ENCODE measurements at regions not wholly inside any gene's neighbourhood (a gene's known extent, or its start where the extent isn't known, plus 50 kb on each side); places are given as distances from the start of the nearest gene placed in this dataset.

GRCh38 chr12:45587877-45588533, 141.5 kb upstream of the ARID2 start:
- Histone ChIP-seq H3K4me3 (ENCODE audit: low read depth, low read length) (no peak overlapping the region), H3K27me3 (ENCODE audit: control insufficient read depth, insufficient read depth, low read length) (no peaks in the 10 kb centered on the region), H3K36me3 (ENCODE audit: control insufficient read depth, insufficient read depth, low read length) (no peaks in the 10 kb centered on the region)
- peak; percentile 1 for TF ChIP-seq CTCF (IDR thresholded peaks at IDR 0.05; ENCODE audit: insufficient read depth, low read length, severe bottlenecking)
- FAIRE-seq (no peak), DNase-seq (ENCODE audit: low read depth) (peak; percentile 8)

- no peaks in the 10 kb centered on the region for H3K27me3 ChIP-seq (ENCODE audit: control insufficient read depth, insufficient read depth, low read length)
- no peak for TF ChIP-seq CTCF (IDR thresholded peaks at IDR 0.05; ENCODE audit: insufficient read depth, low read length, severe bottlenecking)
- H3K36me3 ChIP-seq (ENCODE audit: control insufficient read depth, insufficient read depth, low read length): no peaks in the 10 kb centered on the region
- H3K4me3 ChIP-seq (ENCODE audit: low read depth, low read length): no peak overlapping the region
- DNase-seq (ENCODE audit: low read depth) (no peak), FAIRE-seq (no peak)
Observed at GRCh38 chr12:45590646-45591045, 138.9 kb upstream of the ARID2 start.

- DNase-seq (ENCODE audit: low read depth) (peak; percentile 20), FAIRE-seq (no peak)
- no peak overlapping the region for H3K4me3 ChIP-seq (ENCODE audit: low read depth, low read length)
- no peak for TF ChIP-seq CTCF (IDR thresholded peaks at IDR 0.05; ENCODE audit: insufficient read depth, low read length, severe bottlenecking)
- no peaks in the 10 kb centered on the region for H3K36me3 ChIP-seq (ENCODE audit: control insufficient read depth, insufficient read depth, low read length)
- no peaks in the 10 kb centered on the region for H3K27me3 ChIP-seq (ENCODE audit: control insufficient read depth, insufficient read depth, low read length)
Observed at GRCh38 chr12:45591635-45592034, 137.9 kb upstream of the ARID2 start.

GRCh38 chr12:45596366-45596765, 133.1 kb upstream of the ARID2 start:
- FAIRE-seq: no peak
- no peaks in the 10 kb centered on the region for H3K36me3 ChIP-seq (ENCODE audit: control insufficient read depth, insufficient read depth, low read length)
- no peak for DNase-seq (ENCODE audit: low read depth)
- H3K4me3 ChIP-seq (ENCODE audit: low read depth, low read length): no peak overlapping the region
- no peak for TF ChIP-seq CTCF (IDR thresholded peaks at IDR 0.05; ENCODE audit: insufficient read depth, low read length, severe bottlenecking)
- no peaks in the 10 kb centered on the region for H3K27me3 ChIP-seq (ENCODE audit: control insufficient read depth, insufficient read depth, low read length)

- no peak for DNase-seq (ENCODE audit: low read depth)
- no peak for TF ChIP-seq CTCF (IDR thresholded peaks at IDR 0.05; ENCODE audit: insufficient read depth, low read length, severe bottlenecking)
- no peaks in the 10 kb centered on the region for H3K36me3 ChIP-seq (ENCODE audit: control insufficient read depth, insufficient read depth, low read length)
- no peaks in the 10 kb centered on the region for H3K27me3 ChIP-seq (ENCODE audit: control insufficient read depth, insufficient read depth, low read length)
- no peak for FAIRE-seq
- no peak overlapping the region for H3K4me3 ChIP-seq (ENCODE audit: low read depth, low read length)
Observed at GRCh38 chr12:45598336-45598735, 131.2 kb upstream of the ARID2 start.

GRCh38 chr12:45598761-45599160, 130.7 kb upstream of the ARID2 start:
- DNase-seq (ENCODE audit: low read depth) (peak; percentile 38), FAIRE-seq (no peak)
- no peak overlapping the region for H3K4me3 ChIP-seq (ENCODE audit: low read depth, low read length)
- no peaks in the 10 kb centered on the region for H3K27me3 ChIP-seq (ENCODE audit: control insufficient read depth, insufficient read depth, low read length)
- TF ChIP-seq CTCF (IDR thresholded peaks at IDR 0.05; ENCODE audit: insufficient read depth, low read length, severe bottlenecking): no peak
- H3K36me3 ChIP-seq (ENCODE audit: control insufficient read depth, insufficient read depth, low read length): no peaks in the 10 kb centered on the region
